Activated naive CD4-positive, alpha-beta T cell treated with anti-CD3 and anti-CD28 coated beads for 36 hours (primary cell): ENCODE measurements at regions not wholly inside any gene's neighbourhood (a gene's known extent, or its start where the extent isn't known, plus 50 kb on each side); places are given as distances from the start of the nearest gene placed in this dataset.

ENCODE experiments used
- CTCF ChIA-PET: fragments of 350-600 bp; sonication (Branson Sonifier 250); formaldehyde crosslinking; loops from one replicate; lab custom pipeline; 2021; ENCODE audit warnings: antibody characterized with exemption; lab: Charles Lee
- DNase-seq: peaks from one replicate; pipeline ENCODE4 v3.0.0-alpha.2; 2020
- H3K27ac Mint-ChIP-seq: one replicate; pipeline ENCODE4 v1.8.0; 2021; ENCODE audit warnings: mild to moderate bottlenecking, mixed read lengths
- H3K27me3 Mint-ChIP-seq: one replicate; pipeline ENCODE4 v1.8.0; 2021; ENCODE audit warnings: low read depth, mixed read lengths
- H3K36me3 Mint-ChIP-seq: one replicate; pipeline ENCODE4 v1.8.0; 2021; ENCODE audit warnings: low read depth, mixed read lengths
- H3K4me1 Mint-ChIP-seq: one replicate; pipeline ENCODE4 v1.8.0; 2021; ENCODE audit warnings: low read depth, mixed read lengths
- H3K4me3 Mint-ChIP-seq: one replicate; pipeline ENCODE4 v1.8.0; 2021; ENCODE audit warnings: mild to moderate bottlenecking, moderate library complexity, mixed read lengths
- H3K9me3 Mint-ChIP-seq: one replicate; pipeline ENCODE4 v1.8.0; 2021; ENCODE audit warnings: mixed read lengths
- intact Hi-C: fragments of 100-400 bp; cut with micrococcal nuclease; formaldehyde crosslinking; loops from one replicate; pipeline ENCODE4 v1.15.1; 2023

GRCh38 chr16:86244936-86245335, 265.4 kb upstream of the FOXF1 start:
- CTCF ChIA-PET = no interaction called here
- no peak overlapping the region for H3K4me3 Mint-ChIP-seq
- no peaks in the 10 kb centered on the region for H3K4me1 Mint-ChIP-seq
- H3K36me3 Mint-ChIP-seq = no peaks in the 10 kb centered on the region
- intact Hi-C loops = no loop called here
- DNase-seq = no peak
- peaks cover 17% of the 10 kb centered on the region for H3K27me3 Mint-ChIP-seq
- H3K9me3 Mint-ChIP-seq = no peaks in the 10 kb centered on the region
- H3K27ac Mint-ChIP-seq = no peak overlapping the region

GRCh38 chr16:86245351-86245750, 265.0 kb upstream of the FOXF1 start:
- peaks cover 15% of the 10 kb centered on the region for H3K27me3 Mint-ChIP-seq
- CTCF ChIA-PET = no interaction called here
- H3K36me3 Mint-ChIP-seq = no peaks in the 10 kb centered on the region
- no peaks in the 10 kb centered on the region for H3K9me3 Mint-ChIP-seq
- H3K27ac Mint-ChIP-seq = no peak overlapping the region
- no peaks in the 10 kb centered on the region for H3K4me1 Mint-ChIP-seq
- H3K4me3 Mint-ChIP-seq = no peak overlapping the region
- intact Hi-C loops = no loop called here
- no peak for DNase-seq

- Mint-ChIP-seq H3K27me3 (peaks cover 12% of the 10 kb centered on the region), H3K27ac (no peak overlapping the region), H3K4me1 (no peaks in the 10 kb centered on the region), H3K36me3 (no peaks in the 10 kb centered on the region), H3K9me3 (no peaks in the 10 kb centered on the region), H3K4me3 (no peak overlapping the region)
- CTCF ChIA-PET = no interaction called here
- no peak for DNase-seq
- intact Hi-C loops = no loop called here
These were observed 264.4 kb upstream of the FOXF1 start for GRCh38 chr16:86245895-86246294.

GRCh38 chr16:86248310-86248905, 261.9 kb upstream of the FOXF1 start:
- Mint-ChIP-seq H3K4me1 (no peaks in the 10 kb centered on the region), H3K4me3 (no peak overlapping the region), H3K36me3 (no peaks in the 10 kb centered on the region), H3K9me3 (no peaks in the 10 kb centered on the region), H3K27ac (no peak overlapping the region), H3K27me3 (peaks cover 6% of the 10 kb centered on the region)
- no peak for DNase-seq
- intact Hi-C loops = no loop called here
- CTCF ChIA-PET = no interaction called here

- Mint-ChIP-seq H3K27ac (no peak overlapping the region), H3K36me3 (no peaks in the 10 kb centered on the region), H3K4me1 (no peaks in the 10 kb centered on the region), H3K4me3 (no peak overlapping the region), H3K27me3 (peaks cover 7% of the 10 kb centered on the region), H3K9me3 (no peaks in the 10 kb centered on the region)
- no peak for DNase-seq
- CTCF ChIA-PET = no interaction called here
- intact Hi-C loops = no loop called here
These were observed 260.7 kb upstream of the FOXF1 start for GRCh38 chr16:86249631-86250030.

GRCh38 chr16:86251682-86252081, 258.6 kb upstream of the FOXF1 start:
- no peak for DNase-seq
- H3K9me3 Mint-ChIP-seq = peaks cover 12% of the 10 kb centered on the region
- H3K27ac Mint-ChIP-seq = no peak overlapping the region
- intact Hi-C loops = no loop called here
- CTCF ChIA-PET = interaction anchor here (0.6 kb wide), 1 partner anchor 187 kb away, joined by 3 read pairs; no protein-coding TSS in a partner anchor
- H3K4me1 Mint-ChIP-seq = no peaks in the 10 kb centered on the region
- H3K27me3 Mint-ChIP-seq = peaks cover 7% of the 10 kb centered on the region
- H3K4me3 Mint-ChIP-seq = no peak overlapping the region
- no peaks in the 10 kb centered on the region for H3K36me3 Mint-ChIP-seq

GRCh38 chr16:86252596-86252995, 257.7 kb upstream of the FOXF1 start:
- Mint-ChIP-seq H3K36me3 (no peaks in the 10 kb centered on the region), H3K27me3 (peaks cover 7% of the 10 kb centered on the region), H3K4me3 (no peak overlapping the region), H3K4me1 (no peaks in the 10 kb centered on the region), H3K27ac (no peak overlapping the region), H3K9me3 (peaks cover 12% of the 10 kb centered on the region)
- intact Hi-C loops = no loop called here
- CTCF ChIA-PET = no interaction called here
- peak; percentile 13 for DNase-seq

- intact Hi-C loops = no loop called here
- no peak overlapping the region for H3K4me3 Mint-ChIP-seq
- H3K27ac Mint-ChIP-seq = no peak overlapping the region
- H3K9me3 Mint-ChIP-seq = peaks cover 12% of the 10 kb centered on the region
- H3K36me3 Mint-ChIP-seq = no peaks in the 10 kb centered on the region
- no peak for DNase-seq
- CTCF ChIA-PET = no interaction called here
- no peaks in the 10 kb centered on the region for H3K4me1 Mint-ChIP-seq
- peaks cover 24% of the 10 kb centered on the region for H3K27me3 Mint-ChIP-seq
These were observed 254.4 kb upstream of the FOXF1 start for GRCh38 chr16:86255966-86256365.

- Mint-ChIP-seq H3K27me3 (peaks cover 27% of the 10 kb centered on the region), H3K9me3 (peaks cover 15% of the 10 kb centered on the region), H3K4me1 (no peaks in the 10 kb centered on the region), H3K36me3 (no peaks in the 10 kb centered on the region), H3K27ac (no peak overlapping the region), H3K4me3 (no peak overlapping the region)
- no peak for DNase-seq
- CTCF ChIA-PET = interaction anchor here (0.6 kb wide), 1 partner anchor 957 kb away, joined by 5 read pairs; no protein-coding TSS in a partner anchor
- intact Hi-C loops = no loop called here
These were observed 253.3 kb upstream of the FOXF1 start for GRCh38 chr16:86256995-86257394.

GRCh38 chr16:86257546-86257945, 252.8 kb upstream of the FOXF1 start:
- intact Hi-C loops = no loop called here
- no peak overlapping the region for H3K4me3 Mint-ChIP-seq
- CTCF ChIA-PET = no interaction called here
- H3K9me3 Mint-ChIP-seq = peaks cover 15% of the 10 kb centered on the region
- H3K36me3 Mint-ChIP-seq = no peaks in the 10 kb centered on the region
- H3K27ac Mint-ChIP-seq = no peak overlapping the region
- H3K27me3 Mint-ChIP-seq = peaks cover 28% of the 10 kb centered on the region
- H3K4me1 Mint-ChIP-seq = no peaks in the 10 kb centered on the region
- DNase-seq = no peak

- no peak for DNase-seq
- Mint-ChIP-seq H3K4me3 (no peak overlapping the region), H3K4me1 (no peaks in the 10 kb centered on the region), H3K27ac (no peak overlapping the region), H3K9me3 (peaks cover 15% of the 10 kb centered on the region), H3K36me3 (no peaks in the 10 kb centered on the region), H3K27me3 (peaks cover 22% of the 10 kb centered on the region)
- intact Hi-C loops = no loop called here
- CTCF ChIA-PET = no interaction called here
These were observed 251.6 kb upstream of the FOXF1 start for GRCh38 chr16:86258713-86259112.

GRCh38 chr16:86259499-86259898, 250.8 kb upstream of the FOXF1 start:
- CTCF ChIA-PET = no interaction called here
- Mint-ChIP-seq H3K27me3 (peaks cover 21% of the 10 kb centered on the region), H3K4me1 (no peaks in the 10 kb centered on the region), H3K4me3 (no peak overlapping the region), H3K36me3 (no peaks in the 10 kb centered on the region), H3K9me3 (peaks cover 15% of the 10 kb centered on the region), H3K27ac (no peak overlapping the region)
- intact Hi-C loops = no loop called here
- no peak for DNase-seq

GRCh38 chr16:86261379-86261778, 248.9 kb upstream of the FOXF1 start:
- intact Hi-C loops = no loop called here
- no peak overlapping the region for H3K27ac Mint-ChIP-seq
- CTCF ChIA-PET = no interaction called here
- H3K9me3 Mint-ChIP-seq = peaks cover 4% of the 10 kb centered on the region
- no peak overlapping the region for H3K4me3 Mint-ChIP-seq
- H3K36me3 Mint-ChIP-seq = no peaks in the 10 kb centered on the region
- no peak for DNase-seq
- H3K4me1 Mint-ChIP-seq = no peaks in the 10 kb centered on the region
- peaks cover 21% of the 10 kb centered on the region for H3K27me3 Mint-ChIP-seq
